Stimulated activated CD4-positive, alpha-beta T cell treated with anti-CD3 and anti-CD28 coated beads, Interleukin-12 subunit alpha, Interleukin-12 subunit beta, amount 100 ng/mL, for 4 hours (primary cell): ENCODE measurements at regions not wholly inside any gene's neighbourhood (a gene's known extent, or its start where the extent isn't known, plus 50 kb on each side); places are given as distances from the start of the nearest gene placed in this dataset.

Experiments used
- DNase-seq: peaks from one replicate; pipeline ENCODE4 v3.0.0-alpha.2; 2020

DNA sequence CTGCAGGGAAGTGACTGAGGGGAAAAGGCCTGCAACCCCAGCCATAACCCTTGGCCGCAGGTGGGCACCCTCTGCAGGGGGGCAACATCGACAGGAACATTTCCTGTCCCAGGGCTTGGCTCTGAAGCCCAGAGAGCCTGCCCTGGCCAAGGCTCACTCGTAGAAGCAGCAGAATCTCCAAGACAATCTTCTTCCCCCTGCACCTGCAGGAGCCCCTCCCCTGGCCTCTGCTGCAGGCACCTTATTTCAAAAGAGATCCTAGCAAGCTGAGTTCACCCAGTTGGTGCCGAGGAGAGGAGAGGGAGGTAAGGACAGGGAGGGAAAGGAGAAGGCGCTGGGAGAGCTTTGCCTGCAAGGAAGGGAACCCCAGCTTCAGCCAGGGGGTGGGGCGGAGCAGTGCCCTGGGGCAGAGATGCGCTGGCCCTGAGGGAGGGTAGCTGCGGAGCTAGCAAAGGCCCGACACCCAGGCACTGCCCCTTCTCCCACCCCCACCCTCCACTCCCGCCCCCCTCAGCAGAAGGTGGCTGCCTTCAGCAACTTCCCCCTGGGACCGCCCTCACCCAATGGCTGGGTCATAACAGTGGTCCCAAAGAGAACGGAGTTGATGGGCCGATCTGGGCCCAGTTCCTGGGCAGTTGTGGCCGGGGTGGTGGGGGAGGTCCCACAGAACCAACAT is 104.3 kb upstream of the TNRC6C start:
- DNase-seq = no peak

DNA sequence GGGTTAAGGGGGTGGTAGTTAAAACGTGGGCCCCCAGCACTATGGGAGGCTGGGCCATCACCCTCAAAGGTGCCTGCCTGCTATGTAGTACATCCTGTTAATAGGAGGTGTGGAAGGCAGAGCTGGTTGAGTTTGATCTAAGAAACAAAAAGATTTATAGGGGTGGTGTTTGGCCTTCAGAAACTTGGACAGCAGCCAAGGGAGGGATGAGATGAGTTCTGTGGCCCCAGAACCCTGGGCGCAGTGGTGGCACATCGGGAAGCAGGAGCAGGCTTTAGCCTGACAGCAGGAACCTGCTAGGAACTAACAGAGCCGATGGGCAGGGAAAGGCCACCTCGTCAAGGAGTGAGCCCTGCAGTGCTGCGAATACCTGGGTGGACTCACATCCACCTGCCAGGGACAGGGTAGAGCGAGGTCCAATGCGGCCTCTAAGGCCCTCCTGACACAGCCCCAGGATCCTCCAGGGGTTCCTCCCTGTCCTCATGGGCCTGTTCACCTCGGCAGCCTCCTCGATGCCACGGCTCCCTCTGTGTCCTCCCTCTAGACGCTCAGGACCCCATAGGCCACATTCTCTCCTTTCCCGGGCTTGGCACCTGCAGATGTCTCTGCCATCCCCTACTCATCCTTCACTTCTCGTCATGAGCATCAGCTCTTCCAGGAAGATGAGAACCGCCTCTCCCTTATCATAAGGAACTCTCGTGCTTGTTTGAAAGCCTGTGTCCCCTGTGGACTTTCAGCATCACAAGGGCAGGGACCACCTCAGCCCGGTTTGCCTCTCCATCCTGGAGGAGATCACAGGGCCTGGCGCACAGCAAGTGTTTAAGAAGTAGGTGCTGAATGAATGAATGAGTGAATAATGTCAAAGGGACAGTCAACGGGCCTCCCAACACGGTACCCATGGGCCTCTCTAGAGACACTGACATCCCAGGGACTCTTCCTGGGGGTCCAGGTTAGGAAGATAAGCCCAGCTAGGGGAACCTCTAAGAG is 103.5 kb upstream of the TNRC6C start:
- DNase-seq = no peak

DNA sequence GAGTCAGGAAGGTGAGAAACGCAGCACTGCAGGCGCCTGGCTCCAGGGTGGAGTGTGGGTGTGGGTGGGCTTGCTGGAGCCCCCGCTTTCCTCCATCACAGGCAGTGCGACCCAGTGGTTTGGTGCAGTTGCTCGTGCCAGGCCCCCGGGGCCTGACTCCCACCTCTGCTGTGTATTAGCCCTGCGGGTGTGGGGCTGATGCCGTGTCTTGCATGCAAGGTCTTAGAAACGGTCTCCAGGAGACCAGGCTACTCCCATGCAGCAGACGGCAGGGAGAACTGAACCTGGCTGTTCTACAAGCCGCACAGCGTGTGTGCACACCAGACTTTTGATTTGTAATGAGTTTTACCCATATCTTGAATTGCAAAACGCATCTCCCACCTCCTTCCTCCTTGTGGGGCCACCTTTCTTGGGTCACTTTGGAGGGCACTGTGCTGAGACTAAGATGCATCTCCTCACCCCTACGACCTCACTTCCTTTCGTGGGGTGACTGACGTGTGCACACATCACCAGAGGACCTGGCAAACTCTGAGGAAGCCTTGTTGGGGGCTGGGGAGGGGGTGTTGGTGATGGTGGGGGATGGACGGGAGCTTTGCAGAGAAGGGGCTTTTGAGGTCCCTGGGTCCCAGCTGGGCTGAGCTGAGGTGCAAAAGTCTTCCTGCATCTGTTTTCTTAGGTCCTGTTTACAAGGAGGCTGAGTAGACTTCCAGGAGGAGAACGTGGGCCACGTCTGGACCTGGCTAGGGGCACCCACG is 101.8 kb upstream of the TNRC6C start:
- DNase-seq = no peak

DNA sequence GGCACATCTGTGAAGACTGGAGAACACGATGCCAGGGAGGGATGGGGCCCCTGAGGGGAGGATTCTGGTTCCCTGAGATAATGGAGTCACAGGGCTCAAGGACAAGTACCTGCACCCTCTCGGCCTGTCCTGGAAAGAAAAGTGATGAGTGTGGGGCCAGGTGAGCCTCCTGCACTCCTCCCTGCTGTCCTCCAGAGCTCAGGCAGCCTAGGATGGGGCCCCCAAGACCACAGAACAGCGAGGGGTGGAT is 101.3 kb upstream of the TNRC6C start:
- DNase-seq = no peak

DNA sequence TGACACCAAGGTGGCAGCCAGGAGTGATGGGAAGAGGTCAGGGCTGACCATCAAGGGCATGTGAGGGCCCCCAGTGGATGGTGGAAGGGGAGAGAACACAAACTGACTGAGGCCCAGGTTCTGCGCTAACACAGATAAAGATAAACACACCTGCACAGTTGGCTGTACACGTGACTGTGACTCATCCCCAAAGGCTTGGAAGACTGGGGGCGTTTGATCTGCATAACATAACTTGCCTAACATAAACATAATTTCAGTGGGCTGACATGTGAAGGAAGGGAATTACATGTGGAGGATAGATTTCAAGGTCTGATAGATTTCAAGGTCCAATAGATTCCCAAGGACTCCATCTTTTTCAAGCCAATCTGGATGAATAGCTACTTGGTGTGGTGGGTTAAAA is 100.9 kb upstream of the TNRC6C start:
- no peak for DNase-seq

DNA sequence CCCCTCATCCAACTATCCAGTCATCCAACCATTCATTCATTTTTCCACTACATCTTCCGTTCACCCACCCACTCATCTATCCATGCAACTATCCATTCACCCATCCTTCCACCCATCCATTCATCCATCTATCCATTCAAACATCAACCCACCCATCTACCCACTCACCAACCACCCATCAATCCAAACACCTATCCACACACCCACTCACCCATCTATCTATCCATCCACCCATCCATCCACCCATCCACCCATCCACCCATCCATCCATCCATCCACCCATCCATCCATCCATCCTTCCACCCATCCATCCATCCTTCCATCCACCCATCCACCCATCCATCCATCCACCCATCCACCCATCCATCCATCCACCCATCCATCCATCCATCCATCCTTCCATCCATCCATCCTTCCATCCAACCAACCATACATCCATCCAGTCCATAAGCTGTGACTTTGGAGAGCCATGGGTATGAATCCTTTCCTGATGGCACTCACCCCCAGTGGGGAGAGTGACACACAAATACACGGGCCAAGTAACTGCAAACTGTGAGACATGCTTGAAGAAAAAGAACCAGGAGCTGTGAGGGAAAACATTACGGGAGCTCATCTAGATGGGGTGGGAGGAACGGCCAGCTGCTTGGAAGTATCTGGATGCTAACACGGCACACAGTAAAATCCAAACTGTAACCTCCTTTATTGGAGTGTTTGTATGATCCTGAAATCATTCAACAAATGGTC is 100.0 kb upstream of the TNRC6C start:
- DNase-seq = no peak

DNA sequence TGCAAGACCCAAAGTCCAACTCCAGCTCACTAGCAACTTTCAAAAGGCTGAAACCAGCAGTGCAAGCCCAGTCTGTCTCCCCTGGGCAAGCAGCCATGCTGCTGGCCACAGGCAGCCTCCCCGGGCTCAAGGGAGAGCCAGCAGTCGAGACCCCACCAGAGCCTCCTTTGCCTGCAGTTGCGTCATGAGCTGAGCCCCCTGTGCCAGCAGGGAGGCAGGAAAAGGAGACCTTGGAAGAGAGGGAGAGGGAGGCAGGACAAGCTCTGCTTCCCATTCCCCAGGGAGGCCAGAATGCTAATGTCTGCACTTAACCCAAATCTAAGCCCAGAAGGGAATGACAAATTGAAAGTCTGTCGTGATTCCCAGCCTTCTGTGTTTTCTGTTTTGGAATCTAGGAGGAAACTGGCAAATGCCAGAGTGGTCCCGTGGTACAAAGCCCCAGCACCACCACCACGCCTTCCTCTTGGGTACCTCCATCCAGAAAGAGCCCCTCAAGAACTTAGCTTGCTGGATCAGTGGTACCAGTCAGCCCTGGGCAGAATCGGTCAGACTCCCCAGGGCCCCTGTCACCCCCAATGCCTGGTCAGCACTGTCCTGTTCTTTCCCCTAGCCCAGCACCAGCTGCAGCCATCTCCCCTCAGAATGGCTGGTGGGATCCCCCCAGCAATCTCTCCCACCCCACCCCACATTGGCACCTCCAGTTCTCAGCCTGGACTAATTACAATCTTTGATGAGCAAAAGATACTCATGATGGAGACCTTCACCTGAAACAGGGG is 99.3 kb upstream of the TNRC6C start:
- DNase-seq = no peak

DNA sequence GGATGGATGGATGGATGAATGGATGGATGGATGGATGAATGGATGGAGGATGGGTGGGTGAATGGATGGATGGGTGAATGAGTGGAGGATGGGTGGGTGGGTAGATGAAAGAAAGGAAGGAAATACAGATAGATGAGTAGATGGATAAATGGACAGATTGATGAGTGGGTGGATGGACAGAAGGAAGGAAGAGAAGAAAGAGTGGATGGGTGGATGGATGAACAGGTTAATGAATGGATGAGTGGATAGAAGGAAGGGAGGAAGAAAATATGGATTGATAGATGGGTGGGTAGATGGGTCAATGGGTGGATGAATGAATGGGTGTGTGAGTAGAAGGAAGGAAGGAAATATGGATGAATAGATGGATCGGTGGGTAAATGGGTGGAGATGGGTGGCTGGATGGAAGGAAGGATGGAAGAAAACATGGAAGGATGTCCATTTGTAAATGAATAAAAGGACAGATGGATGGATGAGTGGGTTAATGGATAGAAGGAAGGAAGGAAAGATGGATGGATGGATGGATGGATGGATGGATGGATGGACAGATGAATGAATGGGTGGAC is 97.3 kb upstream of the TNRC6C start:
- no peak for DNase-seq

DNA sequence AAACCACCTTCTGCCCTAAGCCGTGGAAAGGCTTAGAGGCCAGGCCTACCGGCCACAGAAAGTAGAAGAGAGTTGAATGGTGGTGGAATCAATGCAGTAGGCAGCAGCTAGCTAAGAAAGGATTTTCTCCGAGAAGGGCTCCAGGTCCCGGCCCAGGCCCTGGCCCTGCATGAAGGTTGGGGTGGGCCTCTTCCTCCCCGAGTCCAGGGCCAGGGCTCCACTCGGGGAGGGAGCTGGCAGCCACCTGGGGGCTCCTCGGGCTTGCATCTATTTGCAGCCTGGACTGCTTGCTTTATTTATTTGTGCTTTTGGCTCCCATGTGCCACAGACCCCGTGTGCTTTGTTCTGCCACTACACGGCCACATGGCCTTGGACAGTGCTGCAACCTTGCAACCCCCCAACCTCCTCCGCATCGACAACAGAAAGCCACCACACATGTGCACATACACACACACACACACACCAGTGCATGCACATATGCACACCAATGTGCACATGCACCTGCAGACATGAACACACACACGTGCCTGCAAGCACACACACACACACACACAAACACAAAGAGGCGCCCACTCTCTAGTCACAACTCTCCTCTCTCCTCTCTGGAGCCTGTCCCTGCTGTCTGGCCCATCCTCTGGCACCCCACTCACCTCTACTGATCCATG is 96.4 kb upstream of the TNRC6C start:
- no peak for DNase-seq

DNA sequence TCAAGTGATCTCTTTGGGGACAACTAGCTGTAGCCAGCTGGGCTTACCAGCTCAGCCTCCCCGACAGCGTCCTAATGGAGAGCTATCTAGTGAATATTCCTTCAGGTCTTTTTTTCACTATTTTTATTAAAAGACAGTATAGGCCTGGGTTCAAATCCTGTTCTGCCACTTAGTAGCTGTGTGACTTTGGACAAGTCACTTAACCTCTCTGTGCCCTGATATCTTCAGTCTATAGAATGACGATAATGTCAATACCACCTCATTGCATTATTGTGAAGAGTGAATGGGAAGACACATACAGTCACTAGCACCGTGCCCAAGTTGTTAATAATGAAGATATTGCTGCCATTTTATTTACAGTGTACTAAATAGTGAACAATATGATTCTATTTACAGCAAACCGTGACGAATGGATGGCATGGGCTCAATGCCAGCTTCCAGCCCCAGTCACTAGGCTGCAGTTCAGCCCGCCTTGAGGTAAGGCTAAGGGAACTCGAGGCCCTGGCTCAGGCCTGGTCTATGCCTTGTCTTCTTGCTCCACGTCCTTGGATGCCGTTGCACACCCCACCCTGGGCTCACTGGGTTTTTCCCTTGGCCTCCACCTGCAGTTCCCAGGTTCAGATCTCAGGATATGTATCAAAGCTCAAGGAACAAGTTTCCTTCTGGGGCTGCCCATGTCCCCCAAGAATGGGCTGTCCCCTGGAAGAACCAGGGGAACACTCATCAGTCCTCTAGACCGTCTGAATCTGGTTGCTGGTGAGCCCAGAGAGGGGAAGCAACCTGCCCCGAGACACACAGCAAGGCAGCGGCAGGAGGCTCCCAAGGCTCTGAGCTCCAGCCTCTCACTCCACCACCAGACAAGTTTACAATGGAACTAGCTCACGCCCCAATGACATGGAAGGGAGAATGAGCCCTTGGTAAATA is 95.4 kb upstream of the TNRC6C start:
- DNase-seq = no peak

DNA sequence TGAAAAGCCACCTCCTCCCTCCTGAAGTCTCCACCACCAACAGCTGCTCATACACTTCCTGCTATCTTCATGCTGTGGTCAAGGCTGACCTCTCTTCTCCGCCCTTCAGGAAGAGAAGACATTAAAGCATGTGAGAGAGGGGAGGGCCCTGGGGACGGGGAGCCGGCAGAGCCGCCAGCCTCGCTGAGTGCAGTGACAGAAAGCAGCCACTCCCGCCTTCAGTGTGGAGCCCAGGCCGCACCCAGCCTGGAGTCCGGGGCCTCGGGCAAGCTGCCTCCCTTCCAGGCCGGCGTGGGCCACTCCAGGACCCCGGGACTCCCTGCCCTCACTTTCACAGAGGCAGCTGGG is 94.7 kb upstream of the TNRC6C start:
- DNase-seq = no peak

DNA sequence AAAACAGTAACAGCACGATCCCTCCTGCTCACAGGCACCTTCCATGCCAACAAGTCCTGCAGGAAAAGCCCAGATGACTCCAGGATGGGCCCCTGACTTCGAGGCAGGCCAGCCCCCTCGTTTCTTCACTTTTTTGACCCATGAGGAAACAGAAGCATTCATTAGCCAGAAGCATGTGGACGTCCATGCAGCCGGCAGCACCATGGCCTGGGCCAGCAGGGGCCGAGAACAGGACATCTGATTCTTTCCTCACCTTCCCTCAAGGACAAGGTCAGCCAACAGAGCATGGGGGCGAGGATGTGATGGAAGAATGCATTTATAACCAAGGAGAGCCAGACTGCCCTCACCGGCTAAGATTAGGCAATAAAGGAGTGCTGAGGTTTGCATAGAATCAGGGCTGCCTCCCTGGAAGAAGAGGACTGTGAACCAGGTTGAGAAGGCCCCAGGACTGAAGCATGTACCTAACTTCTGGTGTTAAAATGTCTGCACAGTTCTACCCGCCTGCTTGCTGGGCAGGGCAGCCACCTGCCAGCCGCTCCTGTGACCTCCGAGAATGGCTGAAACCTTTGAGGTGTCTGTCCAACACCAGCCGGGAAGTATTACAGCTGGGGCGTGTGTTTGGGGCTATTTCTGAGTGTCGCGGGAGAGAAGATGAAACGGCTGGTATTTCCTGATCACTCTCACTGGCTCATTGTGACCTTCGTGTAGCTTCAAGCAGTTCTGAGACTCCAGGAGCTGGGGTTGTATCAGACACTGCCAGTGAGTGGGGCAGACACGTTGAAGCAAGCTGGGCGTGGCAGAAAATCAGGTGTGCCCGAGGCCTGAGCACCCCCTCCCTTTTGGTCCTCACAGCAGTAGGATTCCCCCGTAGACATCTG is 94.0 kb upstream of the TNRC6C start:
- DNase-seq = no peak

DNA sequence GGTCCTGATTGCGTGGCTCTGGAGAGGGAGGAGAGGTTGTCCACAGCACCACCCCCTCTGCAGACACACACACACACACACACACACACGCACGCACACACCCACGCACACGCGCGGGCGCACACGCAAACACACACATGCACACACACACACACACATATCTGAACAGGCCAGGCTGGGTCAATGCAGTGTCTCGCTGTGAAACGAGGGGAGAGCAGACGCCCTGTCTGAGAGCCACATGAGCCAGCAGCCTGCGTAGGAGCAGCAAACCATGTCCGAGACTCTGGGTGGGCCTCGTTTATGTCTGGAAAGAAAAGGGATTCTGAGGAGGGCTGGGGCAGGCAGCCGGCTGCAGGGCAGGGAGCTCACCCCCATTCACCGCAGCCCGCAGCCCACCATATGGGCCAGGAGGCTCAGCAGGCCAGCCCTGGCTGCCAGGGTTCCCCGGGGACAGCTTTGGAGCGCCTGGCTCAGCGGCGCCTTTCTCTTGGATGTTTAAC is 93.3 kb upstream of the TNRC6C start:
- no peak for DNase-seq

DNA sequence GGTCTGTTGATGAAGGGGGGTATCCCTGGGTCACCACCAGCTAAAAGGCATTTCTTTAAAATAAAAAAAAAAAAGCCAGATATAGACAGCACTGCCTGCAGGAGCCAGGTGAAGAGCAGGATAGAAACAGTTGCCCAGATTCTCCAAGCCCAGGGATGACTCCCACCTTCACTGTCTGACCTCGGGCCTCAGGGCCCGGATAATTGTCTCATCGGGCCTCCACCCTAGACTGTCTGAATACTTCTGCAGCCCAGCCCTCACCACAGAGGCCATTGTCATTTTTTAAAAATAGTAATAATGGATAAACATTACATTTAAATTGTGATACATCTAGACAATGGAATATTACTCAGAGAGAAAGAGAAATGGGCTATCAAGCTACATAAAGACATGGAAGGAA is 92.8 kb upstream of the TNRC6C start:
- DNase-seq = no peak

DNA sequence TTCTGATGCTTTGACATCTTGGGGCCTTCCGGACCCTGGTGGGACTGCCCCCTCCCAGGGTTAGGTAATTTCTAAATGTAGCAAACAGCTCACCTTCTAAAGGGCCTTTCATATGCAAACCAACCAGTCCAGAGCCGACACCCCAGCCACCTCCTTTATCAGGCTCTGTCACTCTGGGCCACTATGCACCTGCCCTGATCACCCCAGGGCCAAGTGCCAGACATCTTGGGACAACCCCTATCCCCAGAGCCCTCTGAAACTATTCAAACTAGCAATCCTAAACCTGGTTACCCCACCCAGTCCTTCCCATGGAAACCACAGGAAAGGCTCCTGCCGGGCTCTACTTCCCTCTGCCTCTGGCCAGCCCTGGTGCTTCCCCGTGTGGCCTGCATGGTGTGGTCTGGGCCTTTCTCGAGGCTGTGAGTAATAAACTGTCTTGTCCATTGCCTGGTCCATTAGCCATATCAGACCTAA is 91.2 kb upstream of the TNRC6C start:
- DNase-seq = no peak

DNA sequence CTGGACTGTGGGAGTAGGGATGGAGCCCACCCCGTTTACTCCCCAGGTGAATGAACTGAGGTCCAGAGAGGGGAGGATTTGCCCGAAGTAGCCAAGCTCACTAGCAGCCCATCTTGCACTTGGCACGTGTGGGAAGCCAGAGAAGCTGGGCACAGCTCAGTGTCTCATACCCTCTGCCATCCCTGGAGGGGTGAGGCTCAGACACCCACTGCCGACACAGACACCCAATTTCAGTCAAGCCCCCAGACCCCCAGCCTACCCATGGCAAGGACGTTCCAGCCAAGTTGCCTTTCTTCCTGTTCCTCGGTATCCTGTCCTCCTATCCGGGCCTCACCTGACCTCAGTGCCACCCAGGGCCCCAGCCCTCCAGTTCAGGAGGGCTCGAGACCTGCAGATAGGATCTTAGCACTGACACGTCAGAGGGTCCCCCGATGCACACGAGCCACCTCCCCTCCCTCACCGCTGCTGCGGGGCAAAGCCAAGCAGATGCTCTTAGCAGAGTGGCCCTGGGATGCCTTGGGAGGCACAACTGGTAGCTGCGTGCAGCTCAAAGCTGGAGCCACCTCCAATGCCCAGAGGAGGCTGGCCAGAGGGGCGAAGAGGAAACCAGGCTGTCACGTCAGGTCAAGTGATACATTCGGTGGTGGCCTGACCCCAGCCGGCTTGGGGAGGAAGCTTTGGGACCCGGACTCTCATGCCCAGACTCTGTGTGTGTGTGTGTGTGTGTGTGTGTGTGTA is 90.4 kb upstream of the TNRC6C start:
- DNase-seq = no peak

DNA sequence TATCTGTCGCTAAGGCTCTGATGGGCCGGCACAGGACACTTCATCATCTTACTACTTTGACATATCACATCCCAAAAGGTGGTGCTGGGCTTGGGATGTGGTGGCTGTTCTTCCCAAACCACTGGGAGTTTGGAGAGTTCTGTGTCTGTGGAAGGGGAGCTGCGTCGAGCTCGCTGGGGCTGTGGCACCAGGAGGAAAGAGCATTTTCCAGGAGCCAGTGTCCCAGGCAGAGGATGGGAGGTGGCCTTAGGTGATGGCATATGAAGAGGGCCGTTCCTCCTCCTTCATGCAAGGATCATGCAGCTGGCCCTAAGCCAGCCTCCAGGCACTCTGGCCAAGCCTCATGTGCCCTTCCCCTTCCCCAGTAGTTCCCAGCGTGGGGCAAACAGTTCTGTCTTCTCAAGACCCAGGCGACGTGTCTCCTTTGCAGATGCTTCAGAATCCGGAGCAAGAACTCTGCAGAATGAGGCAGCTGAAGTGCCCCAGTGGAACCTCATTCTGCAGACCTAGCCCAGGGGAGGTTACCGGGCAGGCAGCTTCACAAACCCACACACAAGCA is 89.4 kb upstream of the TNRC6C start:
- no peak for DNase-seq

DNA sequence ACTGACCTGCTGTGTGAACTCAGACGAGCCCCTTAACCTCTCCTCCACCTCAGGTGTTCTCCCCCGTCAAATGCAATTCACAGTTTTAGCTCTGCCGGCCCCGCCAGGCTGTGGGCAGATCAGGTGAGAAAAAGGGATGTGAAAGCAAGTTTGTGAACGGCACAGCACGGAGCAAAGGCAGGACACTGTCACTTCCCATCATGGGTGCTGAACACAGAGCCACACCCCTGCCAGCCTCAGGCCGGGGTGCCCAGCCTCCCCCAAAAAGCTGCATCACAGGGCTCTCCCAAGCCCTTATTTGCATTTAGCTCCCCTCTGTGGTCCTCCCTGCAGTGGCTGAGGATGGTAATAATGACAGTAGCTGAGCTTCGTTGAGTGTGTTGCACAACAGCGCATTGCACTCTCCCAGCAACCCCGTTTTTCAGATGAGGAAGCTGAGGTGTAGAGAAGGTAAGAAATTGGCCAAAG is 88.8 kb upstream of the TNRC6C start:
- no peak for DNase-seq
